Right kidney (tissue), 1 donor: ENCODE measurements at regions not wholly inside any gene's neighbourhood (a gene's known extent, or its start where the extent isn't known, plus 50 kb on each side); places are given as distances from the start of the nearest gene placed in this dataset.

Experiments
- DNase-seq: peaks from one replicate; pipeline ENCODE4 v3.0.0-alpha.2; 2016

DNA sequence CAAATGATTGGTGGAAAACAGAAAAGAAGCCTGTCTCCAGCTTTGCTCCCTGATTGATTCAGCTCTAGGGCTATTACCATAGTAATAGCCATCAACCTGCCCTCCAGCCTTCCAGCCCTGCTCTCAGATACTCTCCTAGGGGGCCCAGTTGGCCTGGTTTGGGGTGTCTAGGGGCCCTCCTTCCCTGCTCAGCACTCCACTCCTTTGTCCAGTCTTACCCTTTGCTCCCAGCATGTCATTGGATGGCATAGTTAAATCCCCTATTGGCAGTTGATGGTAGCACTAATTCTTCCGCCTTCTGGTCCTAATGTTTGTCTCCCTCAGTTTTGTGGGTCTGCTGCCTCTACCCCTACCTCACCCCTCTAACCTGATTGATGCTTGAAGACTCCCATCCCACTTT is 175.4 kb upstream of the PELI2 start:
- DNase-seq, result no peak

DNA sequence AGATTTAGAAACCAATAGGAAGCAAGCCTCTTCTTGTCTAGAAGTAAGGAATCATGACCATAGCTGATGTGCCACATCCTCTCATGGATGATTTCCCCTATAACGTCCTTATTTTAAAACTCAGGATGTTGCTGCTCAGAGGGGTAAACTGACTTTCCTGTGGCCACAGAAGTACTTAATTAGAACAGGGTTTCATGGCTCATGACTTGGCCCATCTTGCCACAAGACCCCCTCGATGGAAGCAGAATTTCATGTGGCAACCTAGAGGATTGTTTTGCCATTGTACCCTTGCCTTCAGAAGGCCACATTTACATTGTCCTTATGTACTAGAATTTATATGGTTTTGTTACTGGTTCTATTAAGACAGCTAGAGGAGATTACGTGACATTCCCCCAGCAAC is 173.5 kb upstream of the PELI2 start:
- DNase-seq, result no peak

GRCh38 chr14:55946231-55946630 is 172.0 kb upstream of the PELI2 start:
- DNase-seq, result no peak

- no peak for DNase-seq
Measured at GRCh38 chr14:55948399-55948798, 169.8 kb upstream of the PELI2 start.

GRCh38 chr14:55949708-55950107 is 168.5 kb upstream of the PELI2 start:
- no peak for DNase-seq

GRCh38 chr14:55950135-55950534 is 168.1 kb upstream of the PELI2 start:
- no peak for DNase-seq

DNA sequence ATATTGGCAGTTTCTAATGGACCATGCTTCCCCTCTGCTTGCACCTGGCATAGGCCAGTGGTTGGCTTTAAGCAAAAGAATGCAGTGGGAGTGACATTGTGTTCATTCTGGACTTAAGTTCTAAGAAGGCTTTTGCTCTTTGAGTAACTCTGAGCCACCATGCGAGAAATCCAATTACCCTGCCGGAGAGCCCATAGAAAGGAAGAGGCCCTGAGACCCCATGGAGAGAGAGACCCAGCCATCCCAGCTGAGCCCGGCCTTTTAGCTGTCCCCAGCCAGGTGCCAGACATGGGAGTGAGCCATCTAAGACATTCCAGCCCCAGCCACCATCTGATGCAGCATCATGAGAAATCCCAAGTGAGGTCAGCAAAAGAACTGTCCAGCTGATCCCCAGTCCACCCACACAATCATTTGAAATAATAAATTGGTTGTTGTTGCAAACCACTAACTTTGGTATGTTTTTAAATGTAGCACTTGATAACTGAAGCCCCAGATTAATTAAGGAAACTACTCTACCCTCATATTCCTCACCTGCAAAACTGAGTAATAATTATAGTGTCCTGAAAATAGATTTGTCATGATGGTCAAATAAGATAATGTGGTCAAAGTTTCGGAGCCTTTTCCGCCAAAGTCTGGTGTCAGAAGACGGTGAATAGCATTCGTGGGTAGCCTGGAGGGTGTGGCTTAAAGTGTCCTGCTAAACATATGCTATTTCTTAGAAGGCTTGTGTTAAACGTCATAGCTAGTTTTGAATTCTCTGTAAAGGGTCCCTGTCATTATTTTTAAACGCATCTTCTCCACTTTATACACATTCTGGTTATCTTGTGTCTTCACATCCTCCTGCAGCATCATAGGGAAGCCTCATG is 166.6 kb upstream of the PELI2 start:
- DNase-seq, result no peak

DNA sequence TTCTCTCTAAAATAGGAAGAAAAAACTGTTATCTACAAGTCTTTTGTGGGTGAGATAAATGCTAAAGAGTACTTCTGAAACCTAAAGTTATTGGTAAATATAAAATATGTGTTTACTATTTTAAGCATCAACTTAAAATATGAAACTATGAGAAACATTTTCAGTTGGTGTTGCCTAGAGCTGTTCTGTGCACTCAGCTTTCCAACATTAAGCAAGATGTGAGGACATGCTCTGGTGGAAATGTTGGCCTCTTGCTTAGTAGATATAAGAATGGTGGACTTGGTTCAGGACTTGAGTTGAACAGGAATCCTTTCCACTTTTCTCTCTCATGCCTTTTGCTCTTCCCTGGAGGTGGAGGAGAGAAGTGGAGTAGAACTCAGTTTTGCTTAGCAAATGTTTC is 164.1 kb upstream of the PELI2 start:
- DNase-seq, result no peak

DNA sequence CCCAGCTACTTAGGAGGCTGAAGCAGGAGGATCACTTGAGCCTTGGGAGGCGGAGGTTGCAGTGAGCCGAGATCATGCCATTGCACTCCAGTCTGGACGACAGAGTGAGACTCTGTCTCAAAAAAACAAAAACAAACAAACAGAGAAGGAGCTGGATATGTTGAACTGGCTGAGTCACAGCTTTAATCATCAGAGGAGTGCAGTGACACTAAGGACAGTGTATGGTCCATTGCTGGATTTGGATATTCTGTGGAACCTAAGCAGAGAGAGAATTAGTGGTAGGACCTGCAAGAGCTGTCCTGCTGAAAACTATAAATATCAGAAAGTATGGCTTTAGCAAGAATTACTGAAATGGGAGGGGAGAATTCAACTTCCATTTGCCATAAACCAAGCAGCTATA is 163.0 kb upstream of the PELI2 start:
- DNase-seq, result no peak

DNA sequence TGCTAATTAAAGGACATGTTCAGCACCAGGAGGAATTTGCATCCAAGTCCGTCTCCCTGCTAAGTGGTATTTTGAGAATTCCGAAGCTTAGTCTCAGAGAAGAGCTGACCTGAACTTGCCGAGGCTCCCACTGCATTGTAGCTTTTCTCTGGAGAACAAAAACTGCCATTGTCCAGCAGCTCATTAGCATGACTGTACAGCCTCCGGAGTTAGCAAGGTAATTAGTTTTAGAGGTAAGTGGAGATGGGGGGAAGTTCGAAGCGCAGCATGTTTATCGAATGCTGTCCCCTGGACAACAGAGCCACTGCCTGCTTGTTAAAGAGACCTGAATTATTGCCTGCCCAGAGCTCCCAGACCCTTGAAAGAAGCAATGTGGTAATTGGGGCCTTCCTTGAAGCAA is 160.3 kb upstream of the PELI2 start:
- DNase-seq, result no peak

- DNase-seq, result no peak
Measured at GRCh38 chr14:55963295-55963694, 154.9 kb upstream of the PELI2 start.

DNA sequence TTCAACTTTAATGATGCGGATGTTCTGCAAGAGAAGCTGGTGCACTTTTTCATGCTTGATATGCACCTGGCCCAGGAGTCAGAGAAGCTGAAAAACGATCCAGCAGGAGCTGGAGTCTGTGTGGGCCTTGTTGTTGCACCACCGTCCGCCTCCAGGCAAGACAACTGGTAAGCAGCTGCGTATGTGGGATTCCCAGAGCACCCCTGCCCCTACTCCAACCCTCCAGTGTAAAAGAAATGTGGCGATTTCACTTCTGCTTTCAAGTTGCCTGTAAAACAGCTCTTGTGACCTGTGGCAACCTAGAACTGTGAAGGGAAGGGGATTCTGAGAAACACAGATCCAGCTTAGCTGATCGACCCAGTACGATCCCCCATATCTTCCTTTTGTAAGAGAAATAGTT is 154.1 kb upstream of the PELI2 start:
- DNase-seq, result no peak

- DNase-seq, result no peak
Measured at GRCh38 chr14:55964821-55965220, 153.4 kb upstream of the PELI2 start.

- DNase-seq, result no peak
Measured at GRCh38 chr14:55965851-55966250, 152.4 kb upstream of the PELI2 start.

- DNase-seq, result no peak
Measured at GRCh38 chr14:55968741-55969140, 149.5 kb upstream of the PELI2 start.

GRCh38 chr14:55973285-55973800 is 144.9 kb upstream of the PELI2 start:
- no peak for DNase-seq

DNA sequence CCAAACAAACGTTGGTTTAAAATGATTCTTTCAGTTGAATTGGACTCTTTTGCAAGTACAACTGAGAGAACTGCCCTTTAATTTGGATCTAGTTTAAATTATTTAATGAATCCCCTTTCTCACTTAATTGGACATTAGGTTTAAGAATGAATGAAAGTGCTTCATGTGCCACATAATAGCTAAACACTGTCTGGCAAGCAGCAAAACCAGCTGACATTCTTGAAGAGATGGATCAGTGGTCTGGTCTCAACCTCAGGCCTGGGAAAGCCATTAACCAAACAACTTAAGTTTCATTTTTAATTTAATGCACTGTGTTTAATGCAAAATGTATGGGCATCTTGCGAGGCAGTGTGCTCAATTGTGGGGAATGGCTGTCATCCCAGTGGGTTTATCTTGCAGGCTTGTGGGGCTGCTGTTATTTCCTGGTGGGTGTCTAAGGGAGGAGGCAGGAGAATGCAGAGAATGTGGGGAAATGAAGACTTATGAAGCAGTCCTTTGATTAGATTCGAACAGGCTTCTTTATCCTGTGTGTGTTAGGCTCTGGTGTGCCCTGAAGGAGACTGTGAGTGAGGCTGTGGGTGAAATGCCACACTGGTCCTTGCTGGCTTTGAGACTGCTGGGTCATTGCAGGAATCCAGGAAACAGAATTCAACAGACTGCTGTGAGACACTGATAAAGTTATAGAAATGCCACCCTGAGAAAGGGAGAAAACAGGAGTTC is 144.1 kb upstream of the PELI2 start:
- no peak for DNase-seq

DNA sequence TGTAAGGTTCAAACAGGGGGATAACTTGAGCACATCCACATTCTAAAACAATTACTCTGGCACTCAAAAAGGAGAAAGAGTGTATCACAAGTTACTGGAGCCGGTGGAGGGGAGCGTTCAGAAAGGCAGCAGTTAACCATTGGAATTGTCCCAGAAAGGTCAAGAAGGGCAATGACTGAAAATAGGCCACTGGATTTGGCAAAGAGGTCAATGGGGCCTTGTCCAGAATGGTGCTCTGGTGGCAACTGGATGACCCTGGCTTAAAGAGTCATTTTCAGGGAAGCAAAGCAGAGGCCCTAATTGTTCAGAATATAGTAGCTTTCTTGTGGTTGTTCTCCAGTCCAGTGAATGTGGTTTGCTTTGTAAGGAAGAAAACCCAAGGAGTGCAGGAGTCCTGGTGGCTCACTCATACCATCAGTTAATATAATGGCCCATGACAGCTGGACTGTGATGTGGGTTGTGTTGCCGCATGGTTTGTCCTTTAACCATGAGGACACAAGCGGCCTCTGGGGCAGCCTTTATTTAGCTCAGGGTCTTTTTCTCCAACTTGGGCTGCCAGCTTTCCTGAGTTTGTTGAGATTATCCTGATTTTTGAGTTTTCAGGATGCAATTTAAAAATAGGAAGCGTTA is 142.8 kb upstream of the PELI2 start:
- no peak for DNase-seq

- DNase-seq, result no peak
Measured at GRCh38 chr14:55976219-55976618, 142.0 kb upstream of the PELI2 start.

DNA sequence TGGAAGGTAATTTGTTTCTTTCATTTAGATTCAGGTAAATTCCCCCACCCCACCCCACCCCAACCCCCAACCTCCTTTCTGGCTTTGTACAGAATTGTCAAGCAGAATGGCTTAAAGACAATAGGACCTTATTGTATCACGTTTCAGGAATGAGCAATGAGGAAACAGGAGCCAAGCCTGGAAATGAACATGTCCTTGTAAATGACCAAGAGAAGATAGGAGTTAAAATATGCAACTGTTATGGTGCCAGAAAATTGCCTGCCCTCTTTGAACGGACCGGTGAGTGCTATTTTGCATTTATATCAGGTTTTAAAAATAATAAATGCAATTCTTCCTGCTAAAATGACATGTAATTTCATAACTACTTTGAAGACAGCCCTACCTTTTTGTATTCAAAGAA is 141.6 kb upstream of the PELI2 start:
- DNase-seq, result no peak

- no peak for DNase-seq
Measured at GRCh38 chr14:55977392-55978150, 140.6 kb upstream of the PELI2 start.

- DNase-seq, result no peak
Measured at GRCh38 chr14:55979096-55979495, 139.1 kb upstream of the PELI2 start.
